Endothelial cell of umbilical vein (primary cell): ENCODE measurements at regions not wholly inside any gene's neighbourhood (a gene's known extent, or its start where the extent isn't known, plus 50 kb on each side); places are given as distances from the start of the nearest gene placed in this dataset.

ENCODE experiments used
- BruUV-seq: library from RNA; stranded (reverse); fragments of 400-500 nt; replicated peaks from 2 replicates; lab custom pipeline; 2021; lab: Mats Ljungman, UMichigan
- CTCF ChIA-PET: fragments of 300-600, 350-600 bp; sonication (Branson Sonifier 250); formaldehyde crosslinking; loops from one replicate; lab custom pipeline; 2021; ENCODE audit warnings: antibody characterized with exemption, inconsistent platforms; lab: Charles Lee
- POLR2A ChIA-PET: fragments of 300-600, 350-600 bp; sonication (Branson Sonifier 250); formaldehyde crosslinking; loops from one replicate; lab custom pipeline; 2021; ENCODE audit warnings: antibody characterized with exemption, inconsistent platforms; lab: Charles Lee
- DNase-seq: peaks from one replicate; pipeline ENCODE4 v3.0.0-alpha.2; 2011; ENCODE audit warnings: low read depth, low spot score
- FAIRE-seq: peaks from 2 replicates; lab custom pipeline; 2011; peaks lifted over from hg19 to GRCh38; lab: Jason Lieb, UNC
- H2AFZ ChIP-seq: 2 replicates; pipeline ENCODE4 v1.6.0; 2012; ENCODE audit warnings: low read depth, low read length, control low read depth, inconsistent platforms
- H3K27ac ChIP-seq: 2 replicates; pipeline ENCODE4 v1.5.1; 2011; ENCODE audit warnings: low read depth, mild to moderate bottlenecking, control low read depth, low read length, moderate library complexity; ENCODE audit not compliant: insufficient read depth
- H3K27me3 ChIP-seq, 2 experiments: 2 replicates each; pipeline versions ENCODE4 v1.6.0 to v1.6.1; 2011; ENCODE audit warnings: low read length in 2 of 2, mixed read lengths in 1 of 2; ENCODE audit not compliant: control insufficient read depth in 2 of 2, insufficient read depth in 2 of 2
- H3K36me3 ChIP-seq, 2 experiments: 2 replicates in 1 of 2; 3 replicates in 1 of 2; pipeline ENCODE4 v1.5.1; 2011; ENCODE audit warnings: low read length in 2 of 2, mild to moderate bottlenecking in 1 of 2, moderate library complexity in 1 of 2; ENCODE audit not compliant: control insufficient read depth in 2 of 2, insufficient read depth in 2 of 2; ENCODE audit errors: extremely low read depth in 1 of 2
- H3K4me1 ChIP-seq: 3 replicates; pipeline ENCODE4 v1.5.1; 2011; ENCODE audit warnings: mild to moderate bottlenecking, low read length; ENCODE audit not compliant: control insufficient read depth, insufficient read depth; ENCODE audit errors: extremely low read depth
- H3K4me2 ChIP-seq: 2 replicates; pipeline ENCODE4 v1.6.1; 2011; ENCODE audit warnings: low read length, control low read depth, mixed read lengths; ENCODE audit not compliant: insufficient read depth
- H3K4me3 ChIP-seq, 3 experiments: fragments of 200-600 bp in 1 of 3; sonication (generic), shearing (Covaris generic) in 1 of 3; replicated peaks in 1 of 3; 2 replicates each; pipeline ENCODE4 v1.5.1; 2011 to 2016; ENCODE audit warnings: control low read depth in 3 of 3, low read length in 3 of 3, mild to moderate bottlenecking in 2 of 3, inconsistent platforms in 1 of 3, low read depth in 1 of 3, moderate library complexity in 1 of 3; ENCODE audit not compliant: insufficient read depth in 1 of 3
- H3K79me2 ChIP-seq: 2 replicates; pipeline ENCODE4 v1.6.0; 2012; ENCODE audit warnings: low read length, inconsistent platforms; ENCODE audit not compliant: control insufficient read depth, insufficient read depth
- H3K9ac ChIP-seq: replicated peaks from 2 replicates; pipeline ENCODE3; 2011; ENCODE audit warnings: low read length, control low read depth; ENCODE audit not compliant: insufficient read depth; ENCODE audit errors: extremely low read depth
- H3K9me1 ChIP-seq: replicated peaks from 3 replicates; pipeline ENCODE4 v1.6.0; 2011; ENCODE audit warnings: mild to moderate bottlenecking, low read length; ENCODE audit not compliant: control insufficient read depth, insufficient read depth; ENCODE audit errors: extremely low read depth
- H3K9me3 ChIP-seq: replicated peaks from 2 replicates; pipeline ENCODE4 v1.5.1; 2012; ENCODE audit warnings: low read length, inconsistent platforms; ENCODE audit not compliant: control insufficient read depth, insufficient read depth
- H4K20me1 ChIP-seq: replicated peaks from 2 replicates; pipeline ENCODE3; 2011; ENCODE audit warnings: mild to moderate bottlenecking, low read length; ENCODE audit not compliant: control insufficient read depth, insufficient read depth; ENCODE audit errors: extremely low read depth
- EZH2 ChIP-seq: IDR thresholded peaks from 2 replicates; pipeline ENCODE4 v1.6.1; 2012; ENCODE audit warnings: borderline replicate concordance, low read depth, mild to moderate bottlenecking, moderate library complexity, low read length, inconsistent platforms; ENCODE audit not compliant: severe bottlenecking
- FOS ChIP-seq: IDR thresholded peaks from 2 replicates; pipeline ENCODE4 v1.6.1; 2011; ENCODE audit warnings: mild to moderate bottlenecking, low read length, moderate library complexity, borderline replicate concordance; ENCODE audit not compliant: insufficient read depth
- GATA2 ChIP-seq: IDR thresholded peaks from 2 replicates; pipeline ENCODE4 v1.7.0; 2011; ENCODE audit warnings: low read depth, mild to moderate bottlenecking, moderate library complexity, mixed read lengths, low read length; ENCODE audit not compliant: insufficient read length, insufficient read depth
- JUN ChIP-seq: IDR thresholded peaks from 2 replicates; pipeline ENCODE4 v1.6.1; 2011; ENCODE audit warnings: borderline replicate concordance, low read depth; ENCODE audit not compliant: insufficient read length, insufficient read depth
- MYC ChIP-seq: IDR thresholded peaks from one replicate; pipeline ENCODE4 v1.6.1; 2011; ENCODE audit warnings: mild to moderate bottlenecking, low read depth, low read length
- POLR2A ChIP-seq: IDR thresholded peaks from 2 replicates; pipeline ENCODE4 v1.6.1; 2012; ENCODE audit warnings: low read depth, mild to moderate bottlenecking, control low read depth, low read length
- POLR2AphosphoS5 ChIP-seq: IDR thresholded peaks from 2 replicates; pipeline ENCODE4 v1.6.1; 2012; ENCODE audit warnings: low read depth, mild to moderate bottlenecking, control low read depth, low read length, moderate library complexity; ENCODE audit not compliant: insufficient read depth
- dilution Hi-C: fragments of 300-500 bp; cut with MboI; formaldehyde crosslinking; loops from one replicate; pipeline ENCODE4 v1.15.0; 2019; ENCODE audit warnings: low sequenced_read_pairs; ENCODE audit not compliant: extremely low pct_ligation_motif_present
- intact Hi-C: fragments of 100-400 bp; cut with micrococcal nuclease; formaldehyde crosslinking; loops from one replicate; pipeline ENCODE4 v1.10.0; 2022
- TF ChIP-seq, protein P1 (sequence below): IDR thresholded peaks from 2 replicates; pipeline ENCODE4 v1.6.1; 2011; ENCODE audit not compliant: insufficient read depth, insufficient read length
- TF ChIP-seq, protein P2 (sequence below), 2 donors: IDR thresholded peaks; 1 replicate in 1 of 2; 2 replicates in 1 of 2; pipeline ENCODE4 v1.5.1; 2011; ENCODE audit warnings: low read length in 2 of 2, mild to moderate bottlenecking in 2 of 2, moderate library complexity in 2 of 2, control low read depth in 1 of 2, inconsistent platforms in 1 of 2, low read depth in 1 of 2; ENCODE audit not compliant: insufficient read depth in 1 of 2; ENCODE audit errors: extremely low read depth in 1 of 2

DNA sequence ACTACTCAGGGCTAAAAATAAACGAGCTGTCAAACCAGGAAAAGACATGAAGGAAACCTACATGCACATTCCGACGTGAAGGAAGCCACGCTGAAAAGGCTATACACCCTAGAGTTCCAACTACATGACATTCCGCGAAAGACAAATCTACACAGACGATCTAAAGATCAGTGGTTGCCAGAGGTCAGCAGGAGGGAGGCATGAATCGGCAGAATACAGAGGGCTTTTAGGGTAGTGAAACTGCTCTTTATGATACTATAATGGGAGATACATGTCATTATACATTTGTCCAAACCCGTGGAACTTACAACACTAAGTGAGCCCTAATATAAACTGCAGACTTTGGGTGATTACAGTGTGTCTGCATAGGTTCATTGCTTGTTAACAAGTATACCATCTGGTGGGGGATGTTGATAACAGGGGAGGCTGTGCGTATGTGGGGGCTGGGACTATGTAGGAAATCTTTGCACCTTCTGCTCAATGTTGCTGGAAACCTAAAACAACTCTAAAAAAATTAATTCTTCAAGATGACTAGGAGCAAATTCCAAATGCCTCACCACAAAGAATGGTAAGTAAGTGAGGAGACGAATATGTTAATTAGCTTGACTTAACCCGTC lies 132.2 kb upstream of the CDH4 start:
- no peaks in the 10 kb centered on the region for H3K36me3 ChIP-seq
- ChIA-PET CTCF (no interaction called here), POLR2A (no interaction called here)
- no peak overlapping the region for H3K27ac ChIP-seq
- H4K20me1 ChIP-seq: no peaks in the 10 kb centered on the region
- H3K4me2 ChIP-seq: no peak overlapping the region
- dilution Hi-C loops (no loop called here), intact Hi-C loops (no loop called here)
- no peaks in the 10 kb centered on the region for H3K4me1 ChIP-seq
- H3K27me3 ChIP-seq: no peaks in the 10 kb centered on the region
- no peaks in the 10 kb centered on the region for H3K9me3 ChIP-seq
- FAIRE-seq (no peak), DNase-seq (no peak)
- BruUV-seq: no TSS peak
- H3K9me1 ChIP-seq: no peaks in the 10 kb centered on the region
- H3K79me2 ChIP-seq: no peaks in the 10 kb centered on the region
- H3K9ac ChIP-seq: no peak overlapping the region
- no peak overlapping the region for H2AFZ ChIP-seq
- H3K4me3 ChIP-seq: no peak overlapping the region
- TF ChIP-seq JUN (no peak), EZH2 (no peak), POLR2A (no peak), GATA2 (no peak), POLR2AphosphoS5 (no peak), MYC (no peak), FOS (no peak)
- TF ChIP-seq, protein P1, sequence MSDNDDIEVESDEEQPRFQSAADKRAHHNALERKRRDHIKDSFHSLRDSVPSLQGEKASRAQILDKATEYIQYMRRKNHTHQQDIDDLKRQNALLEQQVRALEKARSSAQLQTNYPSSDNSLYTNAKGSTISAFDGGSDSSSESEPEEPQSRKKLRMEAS: no peak
- TF ChIP-seq, protein P2, sequence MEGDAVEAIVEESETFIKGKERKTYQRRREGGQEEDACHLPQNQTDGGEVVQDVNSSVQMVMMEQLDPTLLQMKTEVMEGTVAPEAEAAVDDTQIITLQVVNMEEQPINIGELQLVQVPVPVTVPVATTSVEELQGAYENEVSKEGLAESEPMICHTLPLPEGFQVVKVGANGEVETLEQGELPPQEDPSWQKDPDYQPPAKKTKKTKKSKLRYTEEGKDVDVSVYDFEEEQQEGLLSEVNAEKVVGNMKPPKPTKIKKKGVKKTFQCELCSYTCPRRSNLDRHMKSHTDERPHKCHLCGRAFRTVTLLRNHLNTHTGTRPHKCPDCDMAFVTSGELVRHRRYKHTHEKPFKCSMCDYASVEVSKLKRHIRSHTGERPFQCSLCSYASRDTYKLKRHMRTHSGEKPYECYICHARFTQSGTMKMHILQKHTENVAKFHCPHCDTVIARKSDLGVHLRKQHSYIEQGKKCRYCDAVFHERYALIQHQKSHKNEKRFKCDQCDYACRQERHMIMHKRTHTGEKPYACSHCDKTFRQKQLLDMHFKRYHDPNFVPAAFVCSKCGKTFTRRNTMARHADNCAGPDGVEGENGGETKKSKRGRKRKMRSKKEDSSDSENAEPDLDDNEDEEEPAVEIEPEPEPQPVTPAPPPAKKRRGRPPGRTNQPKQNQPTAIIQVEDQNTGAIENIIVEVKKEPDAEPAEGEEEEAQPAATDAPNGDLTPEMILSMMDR (IDR thresholded peaks at IDR 0.05; ENCODE audit: extremely low read depth in 1 of 2, insufficient read depth in 1 of 2, low read depth in 1 of 2, low read length in 2 of 2): no peak
